DND-41 (cell line): ENCODE measurements at regions not wholly inside any gene's neighbourhood (a gene's known extent, or its start where the extent isn't known, plus 50 kb on each side); places are given as distances from the start of the nearest gene placed in this dataset.

Experiments used
- ATAC-seq: fragments of 200-7000 bp; cut with Tn5 transposase; 3 replicates; pipeline ENCODE4 v1.9.1; 2021; ENCODE audit warnings: low read depth; ENCODE audit not compliant: insufficient read depth
- DNase-seq: peaks from one replicate; pipeline ENCODE4 v3.0.0-alpha.2; 2020
- H2AFZ ChIP-seq: 2 replicates; pipeline ENCODE4 v1.6.0; 2012; ENCODE audit warnings: low read depth, low read length
- H3K27ac ChIP-seq: 2 replicates; pipeline ENCODE4 v1.5.1; 2012; ENCODE audit warnings: low read length, inconsistent platforms
- H3K27me3 ChIP-seq: fragments of 200-600 bp; sonication (generic); 2 replicates; pipeline ENCODE4 v1.6.0; 2012; ENCODE audit warnings: low read length, mild to moderate bottlenecking, inconsistent platforms; ENCODE audit not compliant: insufficient read depth, poor library complexity
- H3K36me3 ChIP-seq: 2 replicates; pipeline ENCODE4 v1.5.1; 2012; ENCODE audit warnings: low read length, inconsistent platforms; ENCODE audit not compliant: insufficient read depth
- H3K4me1 ChIP-seq: 2 replicates; pipeline ENCODE4 v1.5.1; 2012; ENCODE audit warnings: mild to moderate bottlenecking, low read length; ENCODE audit not compliant: insufficient read depth
- H3K4me2 ChIP-seq: 2 replicates; pipeline ENCODE4 v1.6.0; 2012; ENCODE audit warnings: mild to moderate bottlenecking, moderate library complexity, low read length, inconsistent platforms; ENCODE audit not compliant: insufficient read depth
- H3K4me3 ChIP-seq, 2 experiments: fragments of 200-600 bp in 1 of 2; shearing (Covaris generic) in 1 of 2; 2 replicates each; pipeline ENCODE4 v1.5.1; 2012 to 2016; ENCODE audit warnings: inconsistent platforms in 2 of 2, low read length in 2 of 2, mild to moderate bottlenecking in 2 of 2, low read depth in 1 of 2, moderate library complexity in 1 of 2
- H3K79me2 ChIP-seq: 2 replicates; pipeline ENCODE4 v1.6.0; 2012; ENCODE audit warnings: low read length, inconsistent platforms; ENCODE audit not compliant: insufficient read depth
- H3K9ac ChIP-seq: 2 replicates; pipeline ENCODE4 v1.6.0; 2012; ENCODE audit warnings: low read depth, mild to moderate bottlenecking, inconsistent platforms, low read length, moderate library complexity
- H3K9me3 ChIP-seq: 2 replicates; pipeline ENCODE4 v1.5.1; 2012; ENCODE audit warnings: low read length, moderate library complexity, mild to moderate bottlenecking, inconsistent platforms; ENCODE audit not compliant: insufficient read depth, severe bottlenecking
- H4K20me1 ChIP-seq: 2 replicates; pipeline ENCODE4 v1.6.0; 2012; ENCODE audit warnings: low read length; ENCODE audit not compliant: insufficient read depth
- CTCF ChIP-seq: IDR thresholded peaks from 2 replicates; pipeline ENCODE4 v1.5.1; 2012; ENCODE audit warnings: borderline replicate concordance, low read length, moderate library complexity, mild to moderate bottlenecking; ENCODE audit not compliant: poor library complexity, severe bottlenecking; ENCODE audit errors: extremely low read depth
- EZH2 ChIP-seq: IDR thresholded peaks from 3 replicates; pipeline ENCODE4 v1.6.1; 2012; ENCODE audit warnings: borderline replicate concordance, low read depth, mild to moderate bottlenecking, moderate library complexity, low read length, inconsistent platforms; ENCODE audit not compliant: severe bottlenecking

DNA sequence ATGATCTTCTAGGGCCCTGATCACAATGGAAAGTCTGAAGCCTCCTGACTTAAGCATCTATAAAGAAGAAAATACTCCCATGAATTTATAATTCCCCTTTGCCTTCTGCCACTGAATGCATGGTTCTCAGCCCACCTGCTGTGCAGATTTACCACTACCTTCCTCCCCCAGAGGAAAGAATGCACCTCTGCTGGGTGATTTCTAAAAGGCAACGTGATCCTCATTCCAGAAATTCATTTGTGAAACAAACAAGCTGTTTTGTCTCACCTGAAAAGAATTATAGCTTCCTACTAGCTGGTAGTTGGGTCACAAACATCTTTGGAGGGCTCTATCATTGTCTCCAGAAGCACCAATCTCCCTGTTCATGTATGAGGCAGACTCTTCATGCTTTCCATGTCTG lies 320.2 kb downstream of the CDC14C start:
- Histone ChIP-seq H3K79me2 (no peaks in the 10 kb centered on the region), H2AFZ (no peak overlapping the region), H3K36me3 (no peaks in the 10 kb centered on the region), H3K9ac (no peak overlapping the region), H3K9me3 (no peaks in the 10 kb centered on the region), H3K4me1 (no peaks in the 10 kb centered on the region), H3K4me3 (no peak overlapping the region), H3K27me3 (no peaks in the 10 kb centered on the region), H4K20me1 (no peaks in the 10 kb centered on the region), H3K27ac (no peak overlapping the region), H3K4me2 (no peak overlapping the region)
- no peak for DNase-seq
- ATAC-seq = no peak
- TF ChIP-seq EZH2 = no peak
- no peak for TF ChIP-seq CTCF

GRCh38 chr7:49245062-49245461 lies 320.7 kb downstream of the CDC14C start:
- Histone ChIP-seq H2AFZ (no peak overlapping the region), H4K20me1 (no peaks in the 10 kb centered on the region), H3K27ac (no peak overlapping the region), H3K9ac (no peak overlapping the region), H3K4me1 (no peaks in the 10 kb centered on the region), H3K4me2 (no peak overlapping the region), H3K4me3 (no peak overlapping the region), H3K79me2 (no peaks in the 10 kb centered on the region), H3K27me3 (no peaks in the 10 kb centered on the region), H3K36me3 (no peaks in the 10 kb centered on the region), H3K9me3 (no peaks in the 10 kb centered on the region)
- DNase-seq = no peak
- TF ChIP-seq CTCF = no peak
- TF ChIP-seq EZH2 = no peak
- no peak for ATAC-seq

- Histone ChIP-seq H3K79me2 (no peaks in the 10 kb centered on the region), H3K9ac (no peak overlapping the region), H3K27me3 (no peaks in the 10 kb centered on the region), H3K4me3 (no peak overlapping the region), H4K20me1 (no peaks in the 10 kb centered on the region), H3K36me3 (no peaks in the 10 kb centered on the region), H2AFZ (no peak overlapping the region), H3K9me3 (no peaks in the 10 kb centered on the region), H3K27ac (no peak overlapping the region), H3K4me2 (no peak overlapping the region), H3K4me1 (no peaks in the 10 kb centered on the region)
- TF ChIP-seq EZH2 (no peak), CTCF (no peak)
- no peak for ATAC-seq
- no peak for DNase-seq
These were observed 323.4 kb downstream of the CDC14C start for GRCh38 chr7:49247759-49248158.

DNA sequence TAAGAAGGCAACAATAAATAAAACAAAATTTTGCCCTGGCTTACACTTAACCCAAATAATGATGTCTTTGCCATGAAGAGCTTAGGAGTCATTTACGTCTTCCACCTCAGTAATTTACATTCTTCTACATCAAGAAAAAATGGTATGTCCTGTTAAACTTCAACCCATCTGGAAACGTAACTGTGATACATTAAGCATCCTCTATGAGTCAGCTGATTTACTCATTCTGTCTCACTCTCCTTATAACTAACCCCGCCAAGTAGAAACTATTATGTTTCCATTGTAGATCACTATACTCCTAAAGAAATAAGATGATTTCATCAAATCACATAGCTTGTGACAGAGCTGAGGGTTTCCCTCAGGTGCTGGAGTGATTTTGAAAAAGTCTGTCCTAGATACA lies 330.7 kb downstream of the CDC14C start:
- Histone ChIP-seq H2AFZ (no peak overlapping the region), H3K4me3 (no peak overlapping the region), H3K9ac (no peak overlapping the region), H3K79me2 (no peaks in the 10 kb centered on the region), H3K27me3 (no peaks in the 10 kb centered on the region), H3K4me1 (no peaks in the 10 kb centered on the region), H3K36me3 (no peaks in the 10 kb centered on the region), H3K27ac (no peak overlapping the region), H4K20me1 (no peaks in the 10 kb centered on the region), H3K9me3 (no peaks in the 10 kb centered on the region), H3K4me2 (no peak overlapping the region)
- no peak for TF ChIP-seq CTCF
- TF ChIP-seq EZH2 = no peak
- no peak for DNase-seq
- no peak for ATAC-seq
